ENCODE measurements at regions not wholly inside any gene's neighbourhood (a gene's known extent, or its start where the extent isn't known, plus 50 kb on each side); places are given as distances from the start of the nearest gene placed in this dataset.
"Not testable (repeated sequence)": the region's sequence is repeated elsewhere in the genome, so short reads cannot be mapped to it uniquely, and the experiment has no call there.

DNA sequence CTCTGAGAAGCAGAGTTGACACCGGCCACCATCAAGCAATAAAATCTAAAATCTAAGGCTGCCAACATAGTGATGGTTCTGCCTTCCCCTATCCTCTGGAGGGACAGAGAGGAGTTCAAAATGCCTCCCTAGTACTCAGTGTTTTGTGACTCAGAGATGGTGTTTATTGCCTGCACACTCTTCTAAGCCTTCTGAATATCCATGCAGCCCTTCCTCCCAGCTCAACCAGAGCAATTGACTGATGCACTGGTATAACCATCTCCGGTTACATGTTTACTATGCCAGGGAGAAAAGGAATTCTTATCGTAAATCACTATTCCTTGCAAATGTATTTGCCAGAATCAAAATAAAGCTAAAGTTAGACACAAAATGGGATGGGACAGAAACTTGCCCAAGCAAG is 132.9 kb upstream of the RAB4A start:
- DNase-seq = no peak

DNA sequence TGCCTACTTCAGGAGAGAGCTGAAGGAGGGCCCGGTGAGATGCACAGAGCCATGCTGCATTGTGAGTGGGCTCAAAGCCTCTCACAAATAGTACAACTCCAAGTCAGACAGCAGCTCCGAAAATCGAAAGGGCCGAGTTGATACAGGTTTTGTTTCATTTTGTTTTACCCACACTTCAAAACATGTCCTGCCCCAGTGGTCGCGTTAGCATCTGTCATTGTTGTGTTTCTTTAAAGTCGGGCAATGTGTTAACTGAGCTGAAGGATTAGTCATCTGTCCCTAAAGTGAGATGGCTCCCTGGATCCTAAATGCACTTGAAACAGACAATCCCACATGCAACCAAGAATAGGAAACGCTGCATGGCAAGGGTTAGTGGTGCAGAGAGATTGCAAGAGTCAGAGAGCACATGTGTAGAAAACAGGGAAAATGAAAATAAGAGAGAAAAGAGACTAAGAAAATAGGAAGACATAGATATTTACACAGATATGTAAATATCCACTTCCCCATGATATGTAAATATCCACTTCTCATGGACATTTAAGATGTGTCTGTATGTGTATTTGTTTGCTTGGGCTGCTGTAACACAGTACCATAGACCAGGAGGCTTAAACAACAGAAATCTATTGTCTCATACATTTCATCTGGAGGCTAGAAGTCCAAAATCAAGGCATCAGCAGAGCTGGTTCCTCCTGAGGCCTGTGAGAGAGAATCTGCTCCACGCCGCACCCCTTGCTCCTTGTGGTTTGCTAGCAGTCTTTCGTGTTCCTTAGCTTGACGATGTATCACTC is 131.4 kb upstream of the RAB4A start:
- DNase-seq = no peak

DNA sequence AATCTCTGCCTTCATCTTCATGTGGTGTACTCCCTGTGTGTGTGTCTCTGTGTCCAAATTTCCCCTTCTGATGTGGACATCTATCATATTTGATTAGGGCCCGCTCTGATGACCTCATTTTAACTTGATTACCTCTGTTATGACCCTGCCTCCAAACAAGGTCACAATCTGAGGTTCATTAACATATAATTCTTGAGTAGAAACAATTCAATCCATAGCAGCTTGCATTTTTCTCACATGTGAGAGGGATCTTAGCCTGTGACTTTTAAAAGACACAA is 130.9 kb upstream of the RAB4A start:
- no peak for DNase-seq

DNA sequence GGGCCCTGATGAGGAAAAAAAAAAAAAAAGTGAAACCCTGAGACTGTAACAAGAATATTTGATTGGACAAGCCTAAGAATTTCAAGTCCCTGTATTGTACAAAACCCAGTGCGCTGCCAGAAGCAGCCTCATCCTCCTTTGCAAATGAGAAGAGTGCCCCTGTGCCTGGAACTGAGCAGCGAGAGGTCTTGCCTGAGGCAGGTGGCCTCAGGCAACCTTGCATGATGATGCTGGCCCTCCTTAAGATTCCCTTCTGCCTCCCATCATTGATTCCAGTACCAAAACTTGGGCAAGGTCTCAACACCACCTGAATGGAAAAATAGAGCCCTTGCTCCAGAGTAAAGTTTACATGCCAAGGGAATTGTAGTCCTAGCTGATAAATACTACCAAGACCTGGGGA is 129.6 kb upstream of the RAB4A start:
- no peak for DNase-seq

DNA sequence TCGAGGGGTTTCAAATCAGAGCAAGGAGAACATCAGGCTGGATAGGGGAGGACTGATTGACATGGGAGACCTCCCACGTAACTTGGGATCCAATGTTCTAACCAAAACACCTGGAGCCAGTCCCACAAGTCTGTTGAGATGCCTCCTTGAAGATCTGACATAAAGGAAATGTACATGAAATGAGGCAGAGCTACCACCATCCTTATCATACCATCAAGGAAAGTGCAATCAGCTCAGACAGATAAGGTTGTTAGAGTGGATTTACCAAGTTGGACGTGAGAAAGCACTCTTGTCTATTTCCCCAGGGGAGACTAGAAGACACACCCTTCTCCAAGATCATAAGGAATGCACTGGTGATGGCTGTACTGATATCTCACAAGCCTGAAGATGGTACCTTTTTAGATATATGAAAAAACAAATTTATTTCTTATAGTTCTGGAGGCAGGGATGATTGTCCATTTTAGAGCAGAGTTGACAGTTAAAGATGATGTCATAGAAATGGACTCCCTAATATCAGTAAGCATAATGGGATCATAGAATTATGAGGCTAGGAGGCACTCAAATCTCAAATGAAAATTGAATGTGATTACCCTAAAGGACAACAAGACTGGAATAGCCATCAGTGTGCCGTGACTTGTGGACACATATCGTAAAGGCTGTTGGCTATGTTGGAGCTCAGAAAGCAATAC is 129.1 kb upstream of the RAB4A start:
- DNase-seq = no peak

DNA sequence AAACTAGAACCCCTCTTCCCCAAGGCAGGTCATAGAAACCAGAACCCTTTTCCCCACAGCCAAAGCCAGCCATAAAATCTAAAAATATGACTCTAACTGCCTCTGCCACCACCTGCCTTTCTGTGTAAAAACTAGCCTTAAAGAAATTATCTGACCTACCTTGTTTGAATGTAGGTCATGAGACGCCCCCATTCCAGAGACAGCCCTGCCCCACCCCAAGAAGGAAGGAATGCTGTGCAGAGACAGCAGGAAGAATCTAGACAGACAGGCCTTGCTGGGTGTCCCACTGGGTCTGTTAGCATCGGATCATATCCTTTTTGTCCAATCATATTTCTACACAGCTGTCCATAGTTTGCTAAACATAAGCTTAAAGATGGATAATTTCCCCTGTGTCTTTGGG is 128.4 kb upstream of the RAB4A start:
- DNase-seq = no peak

DNA sequence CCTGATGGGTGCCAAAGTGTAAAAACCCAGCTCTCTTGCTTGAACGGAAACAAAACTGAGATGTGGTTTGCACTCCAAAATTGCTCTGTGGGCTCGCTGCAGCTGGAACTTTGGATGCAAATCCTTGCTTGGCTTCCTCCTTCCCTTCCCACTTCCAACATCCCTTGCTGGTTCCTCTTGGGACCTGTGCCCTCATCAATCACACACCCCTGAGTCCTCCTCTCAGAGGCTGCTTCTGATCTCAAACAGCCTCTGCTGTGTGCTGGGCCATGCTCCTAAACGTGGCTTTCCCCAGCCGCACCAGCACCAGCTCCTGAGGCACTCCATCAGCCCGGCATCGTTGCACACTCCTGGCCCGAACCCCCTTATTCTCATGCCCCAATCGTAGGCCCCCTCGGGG is 124.3 kb upstream of the RAB4A start:
- no peak for DNase-seq

DNA sequence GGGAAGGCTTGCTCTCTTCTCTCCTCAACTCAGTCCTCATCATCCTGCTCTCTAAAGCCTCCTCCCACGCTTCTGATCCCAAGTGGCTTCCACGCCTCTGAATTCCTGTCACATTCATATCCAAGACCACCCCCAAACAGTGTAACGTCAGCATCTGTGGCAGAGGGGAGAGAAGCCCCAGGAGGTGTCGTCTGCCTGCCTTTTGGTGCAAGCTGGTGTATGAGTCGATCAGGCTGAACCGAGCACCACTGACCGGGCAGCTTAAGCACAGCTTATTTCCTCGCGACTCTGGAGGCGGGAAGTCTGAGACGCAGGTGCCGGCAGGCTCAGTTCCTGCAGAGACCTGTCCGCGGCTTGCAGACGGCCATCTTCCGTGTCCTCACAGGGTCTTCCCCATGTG is 123.8 kb upstream of the RAB4A start:
- no peak for DNase-seq

DNA sequence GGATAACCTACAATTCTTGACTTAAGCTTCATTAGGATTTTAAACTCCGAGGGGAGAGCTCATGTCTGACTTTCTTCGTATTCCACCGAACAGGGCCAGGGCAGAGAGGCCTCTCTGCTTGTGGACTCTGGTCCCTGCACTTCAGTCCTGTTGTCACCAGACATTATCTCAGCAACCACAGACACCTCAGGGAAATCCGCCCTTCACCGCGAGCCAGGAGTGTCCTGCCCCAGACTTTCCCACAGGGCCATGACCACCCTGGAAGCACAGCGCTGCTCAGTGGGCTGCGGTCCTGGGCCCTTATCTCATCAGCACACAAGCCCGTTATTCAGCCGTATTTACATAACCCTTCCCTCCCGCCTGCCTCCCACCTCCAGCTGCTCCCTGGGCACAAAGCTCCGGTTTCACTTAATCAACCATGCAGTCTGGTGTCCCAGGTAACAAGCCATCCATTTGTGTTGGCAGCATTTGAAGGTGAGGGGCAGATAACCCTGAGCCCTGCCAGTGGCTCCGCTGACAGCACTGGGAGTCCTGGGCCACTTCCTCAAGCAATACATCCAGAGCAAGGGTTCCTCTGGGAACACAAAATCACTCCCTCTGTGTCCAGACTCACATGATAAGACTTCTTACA is 122.8 kb upstream of the RAB4A start:
- no peak for DNase-seq

DNA sequence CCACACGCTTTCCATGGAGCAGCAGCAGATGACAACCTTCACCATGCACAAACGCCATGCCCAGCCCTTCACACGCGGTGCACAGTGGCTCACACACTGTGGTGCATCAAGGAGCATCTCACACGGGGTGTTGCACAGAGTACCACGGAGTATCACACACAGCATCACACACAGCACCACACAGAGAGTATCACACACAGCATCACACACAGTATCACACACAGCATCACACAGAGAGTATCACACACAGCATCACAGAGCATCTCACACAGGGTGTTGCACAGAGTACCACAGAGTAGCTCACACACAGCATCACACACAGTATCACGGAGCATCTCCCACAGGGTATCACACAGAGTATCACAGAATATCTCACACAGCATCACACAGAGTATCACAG is 122.2 kb upstream of the RAB4A start:
- no peak for DNase-seq

DNA sequence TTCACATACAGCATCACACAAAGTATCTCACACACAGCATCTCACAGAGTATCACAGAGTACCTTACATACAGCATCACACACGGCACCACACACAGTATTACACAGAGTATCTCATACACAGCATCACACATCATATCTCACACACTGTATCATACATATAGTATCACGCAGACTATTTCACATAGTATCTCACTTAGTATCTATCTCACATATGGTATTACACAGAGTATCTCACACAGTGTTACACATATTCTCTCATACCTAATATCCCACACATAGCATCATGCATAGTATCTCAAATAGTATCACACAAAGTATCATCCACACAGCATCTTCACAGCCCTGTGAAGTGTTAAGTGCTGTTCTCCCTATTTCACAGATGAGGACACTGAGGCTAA is 121.5 kb upstream of the RAB4A start:
- no peak for DNase-seq

DNA sequence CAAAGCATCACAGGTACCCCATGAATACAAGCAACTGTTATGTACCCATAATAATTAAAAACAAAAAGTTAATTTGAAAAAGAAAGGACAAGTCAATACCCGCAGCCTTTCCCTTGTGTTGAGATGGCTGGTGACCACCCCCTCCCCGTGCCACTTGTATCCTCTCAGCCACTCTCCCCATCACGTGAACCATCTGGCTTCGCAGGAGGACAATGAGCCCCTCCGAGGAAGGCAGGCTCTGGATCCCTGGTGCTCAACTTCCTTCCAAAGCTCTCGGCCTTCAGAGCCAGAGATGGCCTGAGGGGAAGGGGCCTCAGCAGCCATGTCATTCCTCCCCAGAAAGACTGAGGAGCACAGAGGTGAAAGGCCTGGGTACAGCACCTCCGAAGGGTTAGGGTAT is 120.4 kb upstream of the RAB4A start:
- no peak for DNase-seq

DNA sequence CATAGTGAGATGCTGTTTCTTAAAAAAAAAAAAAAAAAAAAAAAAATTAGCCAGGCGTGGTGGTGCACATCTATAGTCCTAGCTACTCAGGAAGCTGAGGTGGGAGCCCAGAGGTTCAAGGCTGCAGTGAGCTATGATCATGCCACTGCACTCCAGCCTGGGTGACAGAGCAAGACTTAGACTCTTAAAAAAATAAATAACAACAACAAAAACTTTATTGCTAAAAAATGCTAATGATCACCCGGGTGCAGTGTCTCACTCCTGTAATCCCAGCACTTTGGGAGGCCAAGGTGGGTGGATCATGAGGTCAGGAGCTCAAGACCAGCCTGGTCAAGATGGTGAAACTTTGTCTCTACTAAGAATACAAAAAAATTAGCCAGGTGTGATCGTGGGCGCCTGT is 119.5 kb upstream of the RAB4A start:
- not testable (repeated sequence) for DNase-seq

DNA sequence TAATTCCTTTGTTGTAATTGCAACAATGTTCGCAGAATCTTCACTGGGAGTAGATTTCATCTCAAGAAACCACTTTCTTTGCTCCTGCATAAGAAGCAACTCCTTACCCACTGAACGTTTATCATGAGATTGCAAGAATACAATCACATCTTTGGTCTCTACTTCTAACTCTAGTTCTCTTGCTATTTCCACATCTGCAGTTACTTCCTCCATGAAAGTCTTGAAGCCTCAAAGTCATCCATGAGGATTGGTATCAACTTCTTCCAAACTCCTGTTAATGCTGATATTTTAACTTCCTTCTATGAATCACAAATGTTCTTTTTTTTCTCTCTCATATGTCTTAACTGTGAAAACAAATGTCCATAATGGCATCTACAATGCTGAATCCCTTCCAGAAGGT is 118.6 kb upstream of the RAB4A start:
- DNase-seq = no peak

DNA sequence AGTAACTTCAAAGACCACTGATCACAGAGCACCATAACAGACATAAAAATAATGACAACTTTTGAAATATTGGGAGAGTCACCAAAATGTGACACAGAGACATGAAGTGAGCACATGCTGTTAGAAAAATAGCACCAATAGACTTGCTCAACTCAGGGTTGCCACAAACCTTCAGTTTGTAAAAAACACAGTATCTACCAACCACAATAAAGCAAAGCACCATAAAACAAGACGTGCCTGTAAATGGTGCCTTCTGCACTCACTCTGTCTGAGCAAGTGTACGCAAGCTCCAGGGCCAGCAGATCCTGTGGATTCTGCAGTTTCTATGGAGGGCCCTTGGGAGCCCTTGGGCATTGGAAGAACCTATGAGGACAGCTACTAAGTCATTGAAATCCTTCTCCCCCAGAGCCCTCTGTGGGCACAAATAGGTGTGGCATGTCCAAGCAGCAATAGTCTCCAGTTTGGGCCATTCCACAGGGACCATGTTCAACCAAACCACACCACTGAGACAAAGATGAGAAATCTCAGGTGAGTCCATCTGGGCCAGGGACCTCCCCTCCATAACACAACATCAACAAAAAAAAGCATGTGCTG is 116.9 kb upstream of the RAB4A start:
- no peak for DNase-seq

DNA sequence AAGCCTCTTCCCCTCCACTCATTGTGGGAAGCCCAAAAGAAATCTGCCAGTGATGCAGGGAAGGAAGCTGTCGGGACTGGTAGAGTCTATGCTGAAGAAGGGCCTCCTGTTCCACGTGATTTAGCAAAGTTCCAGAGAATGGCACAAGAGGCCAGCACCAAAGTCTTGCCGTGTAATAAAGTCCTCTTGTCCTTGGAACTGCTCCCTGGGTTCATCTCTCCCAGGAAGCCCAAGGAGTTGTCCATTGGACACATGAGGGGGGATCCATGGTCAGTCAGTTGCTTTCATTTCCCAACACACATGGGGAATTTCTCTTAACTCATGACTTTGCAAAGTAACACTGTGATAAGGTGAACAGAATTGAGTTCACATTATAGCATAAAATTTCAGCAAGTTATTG is 116.1 kb upstream of the RAB4A start:
- no peak for DNase-seq

DNA sequence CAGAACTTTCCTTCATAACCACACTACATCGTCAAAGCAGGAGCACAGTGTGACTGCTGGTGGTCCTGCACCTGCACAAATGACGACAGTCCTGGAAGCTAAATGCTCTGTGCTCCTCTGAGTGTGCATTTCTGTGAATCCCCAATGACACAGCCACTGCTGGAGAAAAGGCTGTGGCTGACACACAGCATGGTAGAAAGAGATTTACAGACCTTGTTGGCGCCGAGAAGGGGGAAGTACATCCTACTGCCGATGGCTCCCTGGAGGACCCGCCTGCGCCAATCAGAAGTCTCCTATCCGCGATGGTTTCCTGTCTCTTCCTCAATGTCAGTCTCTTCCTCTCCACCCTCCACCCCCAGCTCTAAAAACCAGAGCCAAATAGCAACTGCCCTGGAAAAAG is 115.4 kb upstream of the RAB4A start:
- peak; percentile 76 for DNase-seq

DNA sequence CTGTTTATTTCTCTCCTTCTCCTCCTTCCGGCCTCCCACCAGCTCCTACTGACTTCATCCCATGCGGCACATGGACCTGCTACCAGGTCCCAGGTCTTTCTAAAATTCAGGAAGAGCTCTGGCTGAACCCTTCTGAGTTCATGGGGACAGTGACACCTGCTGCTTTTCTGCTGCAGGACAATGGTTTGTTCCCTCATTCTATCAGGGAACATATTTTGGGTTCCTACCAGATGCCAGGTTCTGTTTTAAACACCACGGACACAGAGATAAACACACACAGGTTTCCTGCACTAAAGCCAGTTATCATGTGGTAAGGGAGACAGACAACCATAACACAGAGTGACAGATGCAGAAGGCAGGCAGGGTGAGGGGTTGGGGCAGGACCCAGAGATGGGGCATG is 114.0 kb upstream of the RAB4A start:
- no peak for DNase-seq

DNA sequence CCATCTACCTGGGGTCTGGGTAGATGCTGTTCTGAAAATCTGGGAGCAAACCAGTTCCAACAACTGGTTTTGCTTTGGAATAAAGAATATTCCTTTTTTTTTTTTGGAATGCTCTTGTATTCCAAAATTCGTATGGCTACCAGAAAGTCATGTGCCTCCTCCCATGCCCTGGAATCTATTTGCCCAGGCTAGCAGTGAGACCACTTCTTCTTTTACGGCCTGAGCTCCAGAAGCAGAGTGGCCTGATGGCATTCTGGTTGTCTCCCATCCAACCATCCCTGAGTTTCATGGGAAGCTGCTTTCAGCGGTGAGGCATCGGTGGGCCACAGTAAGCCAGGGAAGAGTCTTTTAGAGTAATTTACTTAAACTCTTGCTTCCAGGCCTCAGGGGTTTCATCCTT is 113.4 kb upstream of the RAB4A start:
- no peak for DNase-seq

DNA sequence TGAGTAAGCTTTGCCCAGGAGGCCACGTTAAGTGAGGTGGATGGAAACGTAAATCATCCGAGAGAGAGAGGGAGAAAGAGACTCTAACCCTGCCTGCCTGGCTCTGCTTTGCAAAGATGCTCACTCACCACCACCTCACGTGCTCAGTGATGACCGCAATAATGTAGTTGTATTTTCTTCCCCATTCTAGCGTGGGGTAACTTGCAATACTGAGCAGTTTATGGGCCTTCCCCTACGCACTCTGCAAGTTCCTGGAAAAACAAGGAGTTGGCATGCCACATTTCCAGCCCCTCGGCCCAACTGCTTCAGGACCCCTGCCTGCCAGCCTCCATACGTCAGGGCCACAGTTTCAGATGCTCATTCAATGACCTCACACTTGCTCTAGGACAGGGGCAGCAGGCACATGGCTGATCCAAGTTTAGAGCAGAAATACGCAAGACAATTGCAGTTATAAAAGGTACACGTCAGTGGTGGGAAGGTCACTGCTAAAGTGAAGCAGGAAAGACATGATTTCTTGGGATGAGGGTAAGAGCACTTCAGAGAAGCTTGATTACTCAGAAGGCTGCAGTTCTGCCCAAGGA is 112.5 kb upstream of the RAB4A start:
- no peak for DNase-seq

DNA sequence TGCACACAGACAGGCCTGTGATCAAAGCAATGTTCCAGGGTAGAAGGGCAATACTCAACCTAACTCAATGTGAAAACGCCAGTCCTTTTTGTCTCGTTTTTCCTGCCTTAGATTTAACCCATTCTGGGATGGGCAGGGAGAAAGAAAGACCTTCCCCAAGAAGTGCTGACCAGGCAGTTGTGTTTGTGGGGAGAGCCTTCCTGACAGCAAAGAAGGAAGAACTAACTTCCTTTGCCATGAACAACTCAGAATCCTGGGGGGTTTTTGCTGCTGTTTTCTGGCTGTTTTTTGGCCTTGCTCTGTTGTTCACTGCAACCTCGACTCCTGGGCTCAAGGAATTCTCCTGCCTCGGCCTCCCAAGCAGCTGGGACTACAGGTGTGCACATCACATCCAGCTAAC is 112.0 kb upstream of the RAB4A start:
- DNase-seq = no peak

DNA sequence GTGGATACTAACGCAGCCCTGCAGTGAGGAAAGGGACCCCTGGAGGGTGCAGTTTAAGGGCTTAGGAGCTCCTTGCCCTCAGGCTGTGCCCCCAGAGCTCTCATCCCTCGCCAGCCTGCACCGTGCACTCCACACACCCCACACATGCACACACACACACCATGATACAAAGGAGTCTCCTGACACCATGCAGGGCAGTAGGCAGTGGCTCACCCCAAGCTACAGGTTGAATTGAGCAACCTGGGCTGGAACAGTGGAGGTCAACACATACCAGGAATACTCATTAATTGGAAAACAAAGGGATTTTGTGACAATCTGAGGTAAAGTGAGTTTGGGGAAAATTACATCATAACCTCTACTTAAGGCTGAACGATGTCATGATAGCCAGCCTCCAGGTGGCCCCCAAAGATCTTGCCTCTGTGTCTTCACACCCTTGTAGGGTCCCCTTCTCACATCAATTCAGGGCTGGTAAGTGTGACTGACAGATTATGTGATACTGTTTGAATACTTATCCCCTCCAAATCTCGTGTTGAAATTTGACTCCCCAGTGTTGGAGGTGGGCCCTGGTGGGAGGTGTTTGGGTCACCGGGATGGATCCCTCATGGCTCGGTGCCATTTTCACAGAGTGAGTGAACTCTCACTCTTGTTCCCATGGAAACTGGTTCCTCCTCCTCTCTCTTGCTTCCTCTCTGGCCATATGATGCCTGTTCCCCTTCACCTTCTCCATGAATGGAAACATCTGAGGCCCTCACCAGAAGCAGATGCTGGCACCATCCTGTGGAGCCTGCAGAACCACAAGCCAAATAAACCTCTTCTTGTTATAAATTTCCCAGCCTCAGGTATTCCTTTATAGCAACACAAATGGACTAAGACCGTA is 111.0 kb upstream of the RAB4A start:
- DNase-seq = no peak

DNA sequence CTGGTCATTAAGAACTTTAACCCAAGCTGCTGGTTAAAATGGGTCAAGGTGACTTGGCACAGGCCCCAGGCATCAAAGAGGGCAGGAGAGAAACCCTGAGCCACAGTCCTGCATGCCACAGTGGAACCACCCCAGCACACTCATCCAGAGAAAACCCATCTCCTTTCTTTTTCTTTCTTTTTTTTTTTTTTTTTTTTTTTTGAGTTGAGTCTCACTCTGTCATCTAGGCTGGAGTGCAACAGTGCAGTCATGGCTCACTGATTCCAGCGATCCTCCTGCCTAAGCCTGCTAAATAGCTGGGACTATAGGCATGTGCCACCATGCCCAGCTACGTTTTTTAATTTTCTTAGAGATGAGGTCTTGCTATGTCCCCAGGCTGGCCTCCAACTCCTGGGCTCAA is 109.2 kb upstream of the RAB4A start:
- DNase-seq = no peak
